Ureter (tissue), 1 donor: ENCODE measurements at regions not wholly inside any gene's neighbourhood (a gene's known extent, or its start where the extent isn't known, plus 50 kb on each side); places are given as distances from the start of the nearest gene placed in this dataset.

ENCODE experiments used
- DNase-seq: peaks from one replicate; pipeline ENCODE4 v3.0.0-alpha.2; 2020; ENCODE audit warnings: low spot score
- donor health status: DM: yes; HTN: yes; CAD: no.

- no peak for DNase-seq
Measured at GRCh38 chr11:105332171-105332570, 192.6 kb upstream of the CARD18 start.

GRCh38 chr11:105328061-105328460, 188.5 kb upstream of the CARD18 start:
- no peak for DNase-seq

- no peak for DNase-seq
Measured at GRCh38 chr11:105324156-105324555, 184.6 kb upstream of the CARD18 start.

GRCh38 chr11:105321696-105322095, 182.1 kb upstream of the CARD18 start:
- DNase-seq: no peak

GRCh38 chr11:105315287-105315686, 175.7 kb upstream of the CARD18 start:
- DNase-seq: no peak

GRCh38 chr11:105312266-105312665, 172.7 kb upstream of the CARD18 start:
- no peak for DNase-seq

GRCh38 chr11:105298630-105299029, 159.1 kb upstream of the CARD18 start:
- no peak for DNase-seq

- no peak for DNase-seq
Measured at GRCh38 chr11:105298174-105298573, 158.6 kb upstream of the CARD18 start.

- DNase-seq: no peak
Measured at GRCh38 chr11:105297463-105297862, 157.9 kb upstream of the CARD18 start.

- no peak for DNase-seq
Measured at GRCh38 chr11:105296806-105297205, 157.2 kb upstream of the CARD18 start.

GRCh38 chr11:105296386-105296785, 156.8 kb upstream of the CARD18 start:
- DNase-seq: no peak

GRCh38 chr11:105282658-105283057, 143.1 kb upstream of the CARD18 start:
- no peak for DNase-seq

GRCh38 chr11:105274631-105275030, 135.1 kb upstream of the CARD18 start:
- DNase-seq: no peak

- DNase-seq: no peak
Measured at GRCh38 chr11:105273660-105274280, 134.2 kb upstream of the CARD18 start.

GRCh38 chr11:105269862-105270261, 130.3 kb upstream of the CARD18 start:
- DNase-seq: no peak

- no peak for DNase-seq
Measured at GRCh38 chr11:105268404-105269062, 129.0 kb upstream of the CARD18 start.

- no peak for DNase-seq
Measured at GRCh38 chr11:105265845-105266244, 126.3 kb upstream of the CARD18 start.

- DNase-seq: no peak
Measured at GRCh38 chr11:105260976-105261375, 121.4 kb upstream of the CARD18 start.

- no peak for DNase-seq
Measured at GRCh38 chr11:105245781-105246315, 106.3 kb upstream of the CARD18 start.

GRCh38 chr11:105244160-105244825, 104.7 kb upstream of the CARD18 start:
- no peak for DNase-seq

GRCh38 chr11:105241136-105241535, 101.6 kb upstream of the CARD18 start:
- no peak for DNase-seq

GRCh38 chr11:105236664-105237063, 97.1 kb upstream of the CARD18 start:
- DNase-seq: no peak

GRCh38 chr11:105233285-105233684, 93.7 kb upstream of the CARD18 start:
- no peak for DNase-seq
